ES-I3 (cell line): ENCODE measurements at regions not wholly inside any gene's neighbourhood (a gene's known extent, or its start where the extent isn't known, plus 50 kb on each side); places are given as distances from the start of the nearest gene placed in this dataset.

Source experiments
- H3K36me3 ChIP-seq: 2 replicates; pipeline ENCODE4 v1.6.1; 2013; ENCODE audit warnings: mild to moderate bottlenecking, low read length, control low read depth, moderate library complexity; ENCODE audit not compliant: insufficient read depth
- H3K4me1 ChIP-seq: 2 replicates; pipeline ENCODE4 v1.6.1; 2013; ENCODE audit warnings: mild to moderate bottlenecking, control low read depth, low read length; ENCODE audit not compliant: insufficient read depth
- H3K9ac ChIP-seq: 2 replicates; pipeline ENCODE4 v1.6.1; 2013; ENCODE audit warnings: low read depth, mild to moderate bottlenecking, low read length, moderate library complexity
- H3K9me3 ChIP-seq: 2 replicates; pipeline ENCODE4 v1.6.1; 2013; ENCODE audit warnings: mild to moderate bottlenecking, low read length, moderate library complexity; ENCODE audit not compliant: control insufficient read depth, insufficient read depth

GRCh38 chr6:67594366-67594765 lies 1040.7 kb upstream of the ADGRB3 start:
- H3K36me3 ChIP-seq: no peaks in the 10 kb centered on the region
- H3K9ac ChIP-seq: no peak overlapping the region
- H3K9me3 ChIP-seq: no peaks in the 10 kb centered on the region
- H3K4me1 ChIP-seq: no peaks in the 10 kb centered on the region

- H3K4me1 ChIP-seq: no peaks in the 10 kb centered on the region
Observed at GRCh38 chr6:67593247-67593646, 1041.8 kb upstream of the ADGRB3 start.

DNA sequence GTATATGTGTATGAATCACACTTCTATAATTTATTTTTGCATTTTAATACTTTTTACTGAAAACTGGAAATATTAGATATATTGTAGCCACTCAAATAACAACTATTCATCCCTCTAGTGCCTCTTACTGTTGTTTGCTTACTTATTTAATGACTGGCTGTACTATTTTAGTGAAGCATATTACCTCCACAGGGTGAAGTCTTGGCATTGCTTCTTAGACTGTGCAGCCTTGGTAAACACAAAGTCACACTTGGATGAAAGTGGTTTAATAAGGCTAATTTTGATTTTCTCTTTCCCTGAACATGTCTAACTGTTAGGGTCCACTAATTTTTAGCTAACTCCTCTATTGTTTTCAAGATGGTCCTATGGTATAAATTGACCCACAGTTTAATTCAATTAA lies 1043.2 kb upstream of the ADGRB3 start:
- Histone ChIP-seq H3K36me3 (no peaks in the 10 kb centered on the region), H3K9me3 (no peaks in the 10 kb centered on the region), H3K4me1 (no peaks in the 10 kb centered on the region), H3K9ac (no peak overlapping the region)

More at GRCh38 chr6:67593247-67593646, 1041.8 kb upstream of the ADGRB3 start:
- no peak overlapping the region for H3K9ac ChIP-seq
- H3K36me3 ChIP-seq: no peaks in the 10 kb centered on the region
- H3K9me3 ChIP-seq: no peaks in the 10 kb centered on the region

DNA sequence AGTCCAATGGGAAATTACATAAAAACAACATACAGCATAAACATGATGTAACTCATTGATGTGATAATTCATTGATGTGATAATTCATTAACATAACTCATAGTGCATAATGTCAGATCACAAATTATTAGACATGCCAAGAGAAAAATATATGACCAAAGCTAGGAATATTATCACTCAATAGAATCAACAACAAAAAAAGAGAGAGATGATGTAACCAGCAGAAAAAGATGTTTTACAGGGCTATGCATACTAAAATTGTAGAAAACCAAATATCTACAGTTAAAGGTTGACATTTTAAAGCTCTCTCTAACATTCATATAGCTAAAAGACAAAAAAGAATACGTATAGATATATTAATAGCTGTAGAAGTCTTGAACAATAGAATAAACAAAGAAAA lies 1067.2 kb upstream of the ADGRB3 start:
- Histone ChIP-seq H3K9ac (no peak overlapping the region), H3K9me3 (no peaks in the 10 kb centered on the region), H3K4me1 (no peaks in the 10 kb centered on the region), H3K36me3 (no peaks in the 10 kb centered on the region)

- Histone ChIP-seq H3K9ac (no peak overlapping the region), H3K9me3 (no peaks in the 10 kb centered on the region), H3K4me1 (no peaks in the 10 kb centered on the region), H3K36me3 (no peaks in the 10 kb centered on the region)
Observed at GRCh38 chr6:67563671-67564070, 1071.4 kb upstream of the ADGRB3 start.

GRCh38 chr6:67560068-67560467 lies 1075.0 kb upstream of the ADGRB3 start:
- H3K4me1 ChIP-seq: no peaks in the 10 kb centered on the region
- no peaks in the 10 kb centered on the region for H3K9me3 ChIP-seq
- no peaks in the 10 kb centered on the region for H3K36me3 ChIP-seq
- H3K9ac ChIP-seq: no peak overlapping the region

GRCh38 chr6:67558985-67559384 lies 1076.1 kb upstream of the ADGRB3 start:
- no peaks in the 10 kb centered on the region for H3K9me3 ChIP-seq
- no peak overlapping the region for H3K9ac ChIP-seq
- no peaks in the 10 kb centered on the region for H3K4me1 ChIP-seq
- no peaks in the 10 kb centered on the region for H3K36me3 ChIP-seq

DNA sequence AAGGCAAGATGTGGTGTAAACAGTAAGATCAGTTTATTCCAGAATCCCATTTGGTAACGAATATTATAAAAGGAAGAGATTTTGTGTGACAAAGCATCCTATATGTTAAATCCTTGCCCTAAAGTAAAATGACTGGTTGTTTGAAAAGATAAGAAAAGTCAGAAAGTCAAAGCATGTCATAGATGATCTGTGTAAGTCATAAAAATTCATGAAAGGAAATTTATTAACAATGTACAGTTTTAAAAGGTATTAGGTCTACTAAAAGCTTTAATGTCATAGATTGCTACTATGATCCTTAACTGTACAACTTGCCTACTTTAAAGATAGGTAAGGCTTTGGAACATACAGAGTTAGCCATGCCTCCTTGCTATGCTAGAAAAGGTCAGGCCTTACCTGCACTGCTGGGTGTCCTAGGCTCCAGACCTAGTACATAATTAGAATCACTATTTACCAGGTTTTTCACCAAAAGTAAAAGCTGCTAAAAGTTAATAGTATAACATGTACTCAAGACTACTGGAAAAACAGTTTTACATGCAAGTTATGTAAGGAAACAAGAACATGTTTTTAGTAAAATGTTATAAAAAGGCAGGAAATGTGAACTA lies 1090.1 kb upstream of the ADGRB3 start:
- H3K9me3 ChIP-seq: peaks cover 22% of the 10 kb centered on the region
- no peaks in the 10 kb centered on the region for H3K36me3 ChIP-seq
- H3K4me1 ChIP-seq: no peaks in the 10 kb centered on the region

DNA sequence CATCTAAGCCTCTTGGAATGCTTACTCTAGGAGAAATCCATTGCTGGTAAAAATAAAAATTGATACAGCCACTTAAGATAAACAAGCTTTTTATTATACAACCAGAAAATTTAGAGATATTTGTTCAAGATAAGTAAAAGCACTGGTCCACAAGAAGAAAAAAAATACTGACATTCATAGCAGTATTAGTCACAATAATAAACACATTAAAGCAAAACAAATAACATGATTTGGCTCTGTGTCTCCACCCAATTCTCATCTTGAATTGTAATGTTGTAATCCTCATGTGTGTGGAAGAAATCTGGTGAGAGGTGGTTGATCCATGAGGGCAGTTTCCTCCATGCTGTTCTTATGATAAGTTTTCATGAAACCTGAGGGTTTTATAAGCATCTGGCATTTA lies 1093.5 kb upstream of the ADGRB3 start:
- peaks cover 19% of the 10 kb centered on the region for H3K9me3 ChIP-seq
- H3K36me3 ChIP-seq: no peaks in the 10 kb centered on the region
- H3K9ac ChIP-seq: no peak overlapping the region
- no peaks in the 10 kb centered on the region for H3K4me1 ChIP-seq

More for the DNA sequence above, 1090.1 kb upstream of the ADGRB3 start:
- H3K9ac ChIP-seq: no peak overlapping the region

DNA sequence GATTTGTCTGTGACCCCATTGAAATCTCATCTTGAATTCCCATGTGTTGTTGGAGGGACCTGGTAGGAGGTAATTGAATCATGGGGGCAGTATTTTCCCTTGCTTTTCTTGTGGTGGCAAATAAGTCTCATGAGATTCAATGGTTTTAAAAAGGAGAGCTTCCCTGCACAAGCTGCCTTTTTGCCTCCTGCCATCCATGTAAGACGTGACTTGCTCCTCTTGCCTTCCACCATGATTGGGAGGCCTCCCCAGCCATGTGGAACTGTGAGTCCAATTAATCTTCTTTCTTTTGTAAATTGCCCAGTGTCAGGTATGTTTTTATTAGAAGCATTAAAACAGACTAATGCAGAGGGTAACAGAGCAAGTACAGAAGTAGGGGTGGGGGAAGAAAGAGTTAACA lies 1097.0 kb upstream of the ADGRB3 start:
- Histone ChIP-seq H3K4me1 (no peaks in the 10 kb centered on the region), H3K9ac (no peak overlapping the region), H3K9me3 (no peaks in the 10 kb centered on the region), H3K36me3 (no peaks in the 10 kb centered on the region)

GRCh38 chr6:67535946-67536345 lies 1099.1 kb upstream of the ADGRB3 start:
- Histone ChIP-seq H3K4me1 (no peaks in the 10 kb centered on the region), H3K36me3 (no peaks in the 10 kb centered on the region), H3K9me3 (no peaks in the 10 kb centered on the region), H3K9ac (no peak overlapping the region)

DNA sequence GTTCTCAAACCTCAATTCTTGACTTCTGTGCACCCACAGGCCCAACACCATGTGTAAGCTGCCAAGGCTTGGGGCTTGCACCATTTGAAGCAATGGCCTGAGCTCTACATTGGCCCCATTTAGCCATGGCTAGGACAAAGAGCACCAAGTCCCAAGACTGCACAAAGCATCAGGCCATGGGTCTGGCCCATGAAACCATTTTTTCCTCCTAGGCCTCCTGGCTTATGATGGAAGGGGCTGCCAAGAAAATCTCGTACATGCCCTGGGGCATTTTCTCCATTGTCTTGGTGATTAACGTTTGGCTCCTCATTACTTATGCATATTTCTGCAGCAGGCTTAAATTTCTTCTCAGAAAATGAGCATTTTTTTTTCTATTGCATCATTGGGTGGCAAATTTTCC lies 1128.7 kb upstream of the ADGRB3 start:
- Histone ChIP-seq H3K36me3 (no peaks in the 10 kb centered on the region), H3K9ac (no peak overlapping the region), H3K9me3 (peaks cover 4% of the 10 kb centered on the region; the same call in 1 of the 2 replicates), H3K4me1 (no peaks in the 10 kb centered on the region)

GRCh38 chr6:67501755-67502154 lies 1133.3 kb upstream of the ADGRB3 start:
- Histone ChIP-seq H3K4me1 (no peaks in the 10 kb centered on the region), H3K36me3 (no peaks in the 10 kb centered on the region), H3K9me3 (peaks cover 4% of the 10 kb centered on the region; the same call in 1 of the 2 replicates), H3K9ac (no peak overlapping the region)

DNA sequence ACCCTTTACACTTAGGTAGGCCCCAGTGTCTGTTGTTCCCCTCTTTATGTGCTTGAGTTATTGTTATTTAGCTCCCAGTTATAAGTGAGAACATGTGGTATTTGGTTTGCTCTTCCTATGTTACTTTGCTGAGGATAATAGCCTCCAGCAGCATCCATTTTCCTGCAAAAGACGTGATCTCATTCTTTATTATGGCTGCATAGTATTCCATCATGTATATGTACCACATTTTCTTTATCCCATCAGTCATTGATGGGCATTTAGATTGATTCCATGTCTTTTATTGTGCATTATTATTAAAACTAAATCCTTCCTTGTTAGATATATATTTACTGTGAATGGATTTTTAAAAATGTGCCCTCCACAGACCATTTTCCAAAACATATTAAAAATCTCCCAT lies 1137.3 kb upstream of the ADGRB3 start:
- Histone ChIP-seq H3K9ac (no peak overlapping the region), H3K4me1 (no peaks in the 10 kb centered on the region), H3K36me3 (no peaks in the 10 kb centered on the region), H3K9me3 (no peaks in the 10 kb centered on the region)

GRCh38 chr6:67496191-67496590 lies 1138.9 kb upstream of the ADGRB3 start:
- Histone ChIP-seq H3K9me3 (no peaks in the 10 kb centered on the region), H3K4me1 (no peaks in the 10 kb centered on the region), H3K36me3 (no peaks in the 10 kb centered on the region), H3K9ac (no peak overlapping the region)

DNA sequence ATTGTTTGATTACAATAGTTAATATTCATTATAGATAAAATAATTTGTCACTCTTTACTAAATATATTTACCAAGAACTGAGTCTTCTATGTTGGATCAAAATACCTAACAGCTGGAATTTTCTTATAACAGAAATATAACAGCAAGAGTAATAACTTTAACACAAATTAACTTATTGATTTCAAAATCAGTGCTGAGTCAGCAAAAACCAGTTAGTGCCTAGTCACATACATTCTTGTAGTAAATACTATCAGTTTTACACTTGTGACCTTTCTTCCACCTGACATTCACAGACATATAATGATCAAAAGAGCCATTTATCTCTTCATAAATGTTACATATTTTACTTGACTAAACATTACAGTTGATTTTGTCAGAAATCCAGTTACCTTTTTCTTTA lies 1141.4 kb upstream of the ADGRB3 start:
- Histone ChIP-seq H3K9ac (no peak overlapping the region), H3K4me1 (no peaks in the 10 kb centered on the region), H3K36me3 (no peaks in the 10 kb centered on the region), H3K9me3 (no peaks in the 10 kb centered on the region)
